Esophagus muscularis mucosa (tissue), 4 donors: ENCODE measurements at regions not wholly inside any gene's neighbourhood (a gene's known extent, or its start where the extent isn't known, plus 50 kb on each side); places are given as distances from the start of the nearest gene placed in this dataset.

Experiments
- CTCF ChIP-seq, 3 experiments: fragments of 200-600 bp in 2 of 3; fragments of 450-650 bp in 1 of 3; sonication (generic) in 2 of 3; IDR thresholded peaks; one replicate each; pipeline ENCODE4 v1.5.1; 2017 to 2019; ENCODE audit warnings: antibody characterized with exemption in 3 of 3, mild to moderate bottlenecking in 2 of 3, moderate library complexity in 1 of 3
- EP300 ChIP-seq: sonication (generic); formaldehyde crosslinking; IDR thresholded peaks from one replicate; pipeline ENCODE4 v1.6.1; 2017; ENCODE audit warnings: antibody characterized with exemption
- POLR2A ChIP-seq: fragments of 450-650 bp; IDR thresholded peaks from one replicate; pipeline ENCODE4 v1.6.1; 2017; ENCODE audit warnings: antibody characterized with exemption, moderate library complexity, mild to moderate bottlenecking, low read depth
- POLR2AphosphoS5 ChIP-seq, 2 donors: sonication (generic); formaldehyde crosslinking; IDR thresholded peaks; one replicate each; pipeline ENCODE4 v1.6.1; 2017; ENCODE audit warnings: antibody characterized with exemption in 2 of 2

- TF ChIP-seq POLR2AphosphoS5 (IDR thresholded peaks at IDR 0.05) = no peak
- no peak for TF ChIP-seq POLR2A
- no peak for TF ChIP-seq CTCF (IDR thresholded peaks at IDR 0.05)
- no peak for TF ChIP-seq EP300
Measured at GRCh38 chr13:44884076-44884729, 105.1 kb downstream of the NUFIP1 start.
